H9 (cell line): ENCODE measurements at regions not wholly inside any gene's neighbourhood (a gene's known extent, or its start where the extent isn't known, plus 50 kb on each side); places are given as distances from the start of the nearest gene placed in this dataset.

ENCODE experiments used
- DNase-seq: peaks from one replicate; pipeline ENCODE4 v3.0.0-alpha.2; 2017
- H2AFZ ChIP-seq: one replicate; pipeline ENCODE4 v1.6.1; 2013; ENCODE audit warnings: mild to moderate bottlenecking, low read length, control low read depth, moderate library complexity
- H2AK5ac ChIP-seq: 2 replicates; pipeline ENCODE4 v1.6.1; 2013; ENCODE audit warnings: low read length, control low read depth, mixed read lengths; ENCODE audit not compliant: insufficient read length
- H2BK120ac ChIP-seq: one replicate; pipeline ENCODE4 v1.6.1; 2013; ENCODE audit warnings: low read depth, mild to moderate bottlenecking, low read length, control low read depth, inconsistent platforms; ENCODE audit not compliant: poor library complexity, severe bottlenecking
- H2BK12ac ChIP-seq: 2 replicates; pipeline ENCODE4 v1.6.1; 2013; ENCODE audit warnings: low read length, control low read depth, mixed read lengths, low read depth; ENCODE audit not compliant: insufficient read length
- H2BK15ac ChIP-seq: 2 replicates; pipeline ENCODE4 v1.6.1; 2013; ENCODE audit warnings: low read depth, low read length, control low read depth
- H2BK20ac ChIP-seq: one replicate; pipeline ENCODE4 v1.6.1; 2013; ENCODE audit warnings: low read depth, mild to moderate bottlenecking, low read length, control low read depth, inconsistent platforms; ENCODE audit not compliant: poor library complexity, severe bottlenecking
- H2BK5ac ChIP-seq: 2 replicates; pipeline ENCODE4 v1.6.1; 2013; ENCODE audit warnings: low read length, control low read depth, mixed read lengths; ENCODE audit not compliant: insufficient read length
- H3K14ac ChIP-seq: 2 replicates; pipeline ENCODE4 v1.6.1; 2013; ENCODE audit warnings: low read length, control low read depth; ENCODE audit not compliant: insufficient read depth
- H3K18ac ChIP-seq: 2 replicates; pipeline ENCODE4 v1.6.1; 2013; ENCODE audit warnings: low read depth, mild to moderate bottlenecking, mixed read lengths, low read length, control low read depth; ENCODE audit not compliant: insufficient read length
- H3K23ac ChIP-seq: 2 replicates; pipeline ENCODE4 v1.6.1; 2013; ENCODE audit warnings: low read length, control low read depth, mixed read lengths, low read depth; ENCODE audit not compliant: insufficient read length
- H3K23me2 ChIP-seq: 2 replicates; pipeline ENCODE4 v1.6.1; 2013; ENCODE audit warnings: low read depth, mild to moderate bottlenecking, mixed read lengths, low read length, control low read depth; ENCODE audit not compliant: insufficient read length, poor library complexity, severe bottlenecking
- H3K27ac ChIP-seq: 2 replicates; pipeline ENCODE4 v1.5.1; 2013; ENCODE audit warnings: low read length, control low read depth, mixed read lengths, low read depth; ENCODE audit not compliant: insufficient read length
- H3K27me3 ChIP-seq: 2 replicates; pipeline ENCODE4 v1.6.1; 2013; ENCODE audit warnings: low read length, control low read depth, inconsistent platforms; ENCODE audit not compliant: insufficient read depth
- H3K4ac ChIP-seq: 2 replicates; pipeline ENCODE4 v1.6.1; 2013; ENCODE audit warnings: low read depth, mild to moderate bottlenecking, control low read depth, inconsistent platforms, low read length, moderate library complexity
- H3K4me1 ChIP-seq: 2 replicates; pipeline ENCODE4 v1.6.1; 2013; ENCODE audit warnings: low read length, control low read depth, inconsistent platforms; ENCODE audit not compliant: insufficient read depth
- H3K4me2 ChIP-seq: 2 replicates; pipeline ENCODE4 v1.6.1; 2013; ENCODE audit warnings: low read length, control low read depth, mixed read lengths; ENCODE audit not compliant: insufficient read length, insufficient read depth
- H3K56ac ChIP-seq: 2 replicates; pipeline ENCODE4 v1.6.1; 2013; ENCODE audit warnings: low read depth, mild to moderate bottlenecking, mixed read lengths, low read length, control low read depth; ENCODE audit not compliant: insufficient read length
- H3K79me1 ChIP-seq: 2 replicates; pipeline ENCODE4 v1.6.1; 2013; ENCODE audit warnings: low read depth, mild to moderate bottlenecking, moderate library complexity, low read length, control low read depth, inconsistent platforms; ENCODE audit not compliant: insufficient read depth, poor library complexity, severe bottlenecking
- H3K79me2 ChIP-seq: 2 replicates; pipeline ENCODE4 v1.6.1; 2013; ENCODE audit warnings: low read length, control low read depth, inconsistent platforms; ENCODE audit not compliant: insufficient read depth
- H3K9ac ChIP-seq: 2 replicates; pipeline ENCODE4 v1.6.1; 2013; ENCODE audit warnings: low read length, control low read depth, mixed read lengths; ENCODE audit not compliant: insufficient read length; ENCODE audit errors: extremely low read depth
- H3K9me3 ChIP-seq: one replicate; pipeline ENCODE4 v1.6.1; 2013; ENCODE audit warnings: low read depth, low read length, inconsistent platforms; ENCODE audit not compliant: control insufficient read depth
- H3T11ph ChIP-seq: one replicate; pipeline ENCODE4 v1.6.1; 2013; ENCODE audit warnings: mild to moderate bottlenecking, low read length, control low read depth, inconsistent platforms
- H4K20me1 ChIP-seq: one replicate; pipeline ENCODE4 v1.6.1; 2013; ENCODE audit not compliant: control insufficient read depth, insufficient read length, insufficient read depth
- H4K5ac ChIP-seq: 2 replicates; pipeline ENCODE4 v1.6.1; 2013; ENCODE audit warnings: low read depth, mild to moderate bottlenecking, mixed read lengths, low read length, control low read depth; ENCODE audit not compliant: insufficient read length
- H4K8ac ChIP-seq: replicated peaks from 2 replicates; pipeline ENCODE4 v1.6.1; 2013; ENCODE audit warnings: low read length, control low read depth, mixed read lengths, low read depth; ENCODE audit not compliant: insufficient read length
- H4K91ac ChIP-seq: 2 replicates; pipeline ENCODE4 v1.6.1; 2013; ENCODE audit warnings: low read depth, mild to moderate bottlenecking, moderate library complexity, mixed read lengths, low read length, control low read depth; ENCODE audit not compliant: insufficient read length
- H3K27ac Mint-ChIP-seq, 3 experiments: 2 replicates in 2 of 3; 3 replicates in 1 of 3; pipeline ENCODE4 v1.8.0; 2020 to 2021; ENCODE audit warnings: mixed read lengths in 3 of 3, mild to moderate bottlenecking in 1 of 3, moderate library complexity in 1 of 3
- H3K27me3 Mint-ChIP-seq: 2 replicates; pipeline ENCODE4 v1.8.0; 2021; ENCODE audit warnings: low read depth, mild to moderate bottlenecking, moderate library complexity, mixed read lengths
- H3K36me3 Mint-ChIP-seq, 3 experiments: 2 replicates in 2 of 3; 3 replicates in 1 of 3; pipeline ENCODE4 v1.8.0; 2020 to 2021; ENCODE audit warnings: low read depth in 3 of 3, mixed read lengths in 3 of 3; ENCODE audit not compliant: insufficient read depth in 1 of 3
- H3K4me1 Mint-ChIP-seq, 2 experiments: 2 replicates each; pipeline ENCODE4 v1.8.0; 2020; ENCODE audit warnings: mixed read lengths in 2 of 2
- H3K4me3 Mint-ChIP-seq, 2 experiments: 2 replicates in 1 of 2; 3 replicates in 1 of 2; pipeline ENCODE4 v1.8.0; 2020 to 2021; ENCODE audit warnings: mild to moderate bottlenecking in 2 of 2, mixed read lengths in 2 of 2, moderate library complexity in 1 of 2
- H3K9me3 Mint-ChIP-seq, 2 experiments: 2 replicates in 1 of 2; 3 replicates in 1 of 2; pipeline ENCODE4 v1.8.0; 2020; ENCODE audit warnings: mild to moderate bottlenecking in 2 of 2, mixed read lengths in 2 of 2, moderate library complexity in 1 of 2
- CTCF ChIP-seq: fragments of 200-600 bp; sonication (generic); conservative IDR thresholded peaks from 3 replicates; pipeline ENCODE4 v1.8.0; 2021; ENCODE audit warnings: antibody characterized with exemption, mild to moderate bottlenecking

GRCh38 chr9:12195456-12195855, 497.7 kb upstream of the TYRP1 start:
- H3K4me3 Mint-ChIP-seq: no peak overlapping the region
- no peaks in the 10 kb centered on the region for H3K23me2 ChIP-seq
- H3K4me1 Mint-ChIP-seq: peaks cover 7 to 8% of the 10 kb centered on the region in 2 experiments
- DNase-seq: no peak
- H2BK120ac ChIP-seq: no peak overlapping the region
- H3K56ac ChIP-seq: no peak overlapping the region
- no peaks in the 10 kb centered on the region for H3K9me3 ChIP-seq
- no peak overlapping the region for H2AK5ac ChIP-seq
- no peak overlapping the region for H3K23ac ChIP-seq
- H3K79me2 ChIP-seq: no peaks in the 10 kb centered on the region
- H2BK5ac ChIP-seq: no peak overlapping the region
- H3K4me2 ChIP-seq: no peak overlapping the region
- H4K5ac ChIP-seq: no peak overlapping the region
- H3K4ac ChIP-seq: no peak overlapping the region
- no peak overlapping the region for H4K8ac ChIP-seq
- peak; percentile 32; the same call in 2 of the 3 replicates for TF ChIP-seq CTCF
- H3K36me3 Mint-ChIP-seq: no peaks in the 10 kb centered on the region
- H3K27me3 ChIP-seq: no peaks in the 10 kb centered on the region
- H2AFZ ChIP-seq: no peak overlapping the region
- no peak overlapping the region for H2BK12ac ChIP-seq
- H3K9ac ChIP-seq: no peak overlapping the region
- H3K14ac ChIP-seq: no peak overlapping the region
- H3K27ac ChIP-seq: no peak overlapping the region
- H3K18ac ChIP-seq: no peak overlapping the region
- H3K79me1 ChIP-seq: no peaks in the 10 kb centered on the region
- no peak overlapping the region for H3T11ph ChIP-seq
- no peak overlapping the region for H3K27ac Mint-ChIP-seq
- no peak overlapping the region for H4K91ac ChIP-seq
- no peaks in the 10 kb centered on the region for H3K9me3 Mint-ChIP-seq
- H3K27me3 Mint-ChIP-seq: no peaks in the 10 kb centered on the region
- H3K4me1 ChIP-seq: no peaks in the 10 kb centered on the region
- H2BK15ac ChIP-seq: no peak overlapping the region
- H4K20me1 ChIP-seq: no peaks in the 10 kb centered on the region
- H2BK20ac ChIP-seq: no peak overlapping the region
